ENCODE measurements at regions not wholly inside any gene's neighbourhood (a gene's known extent, or its start where the extent isn't known, plus 50 kb on each side); places are given as distances from the start of the nearest gene placed in this dataset.

DNA sequence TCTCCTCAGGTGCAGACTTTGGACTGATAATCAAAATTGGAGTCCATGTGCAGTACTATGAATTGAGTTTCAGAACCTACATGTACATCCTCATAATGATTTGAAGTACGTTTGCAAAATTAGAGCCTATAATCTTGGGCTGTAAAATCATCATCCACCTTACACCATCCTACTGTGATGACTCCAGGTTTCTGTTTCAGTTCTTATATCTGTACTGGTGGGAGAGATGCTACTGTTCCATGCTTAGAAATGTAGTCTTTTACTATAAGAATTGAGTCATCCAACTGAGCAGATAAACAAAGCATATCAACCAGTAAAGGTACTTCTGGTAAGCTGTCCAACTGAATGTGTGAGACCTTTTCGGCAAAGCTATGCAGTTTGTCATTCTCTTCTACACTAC is 586.3 kb upstream of the FAM174A start:
- H3K27ac Mint-ChIP-seq = no peak overlapping the region
- no peaks in the 10 kb centered on the region for H3K27me3 ChIP-seq (ENCODE audit: insufficient read depth, low read length)
- TF ChIP-seq, protein P1, sequence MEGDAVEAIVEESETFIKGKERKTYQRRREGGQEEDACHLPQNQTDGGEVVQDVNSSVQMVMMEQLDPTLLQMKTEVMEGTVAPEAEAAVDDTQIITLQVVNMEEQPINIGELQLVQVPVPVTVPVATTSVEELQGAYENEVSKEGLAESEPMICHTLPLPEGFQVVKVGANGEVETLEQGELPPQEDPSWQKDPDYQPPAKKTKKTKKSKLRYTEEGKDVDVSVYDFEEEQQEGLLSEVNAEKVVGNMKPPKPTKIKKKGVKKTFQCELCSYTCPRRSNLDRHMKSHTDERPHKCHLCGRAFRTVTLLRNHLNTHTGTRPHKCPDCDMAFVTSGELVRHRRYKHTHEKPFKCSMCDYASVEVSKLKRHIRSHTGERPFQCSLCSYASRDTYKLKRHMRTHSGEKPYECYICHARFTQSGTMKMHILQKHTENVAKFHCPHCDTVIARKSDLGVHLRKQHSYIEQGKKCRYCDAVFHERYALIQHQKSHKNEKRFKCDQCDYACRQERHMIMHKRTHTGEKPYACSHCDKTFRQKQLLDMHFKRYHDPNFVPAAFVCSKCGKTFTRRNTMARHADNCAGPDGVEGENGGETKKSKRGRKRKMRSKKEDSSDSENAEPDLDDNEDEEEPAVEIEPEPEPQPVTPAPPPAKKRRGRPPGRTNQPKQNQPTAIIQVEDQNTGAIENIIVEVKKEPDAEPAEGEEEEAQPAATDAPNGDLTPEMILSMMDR (conservative IDR thresholded peaks at IDR 0.05) = no peak

More for the DNA sequence above, 586.3 kb upstream of the FAM174A start:
- no peak overlapping the region for H3K56ac ChIP-seq (ENCODE audit: insufficient read length, low read depth, low read length)
- no peak overlapping the region for H2AK5ac ChIP-seq (ENCODE audit: insufficient read length, low read length)
- no peak overlapping the region for H4K5ac ChIP-seq (ENCODE audit: insufficient read length, low read depth, low read length)
- H4K91ac ChIP-seq (ENCODE audit: insufficient read length, low read depth, low read length) = no peak overlapping the region
- WGBS (ENCODE audit: extremely low coverage, insufficient read length, low lambda C conversion rate) = no CpG with 5 or more reads among the region's 2 CpGs
- H3K14ac ChIP-seq (ENCODE audit: insufficient read depth, low read length) = no peak overlapping the region
- no peaks in the 10 kb centered on the region for H3K4me1 ChIP-seq (ENCODE audit: insufficient read depth, low read length)
- Mint-ChIP-seq H3K9me3 (no peaks in the 10 kb centered on the region), H3K27me3 (ENCODE audit: low read depth) (no peaks in the 10 kb centered on the region), H3K4me1 (no peaks in the 10 kb centered on the region), H3K4me3 (no peak overlapping the region), H3K36me3 (ENCODE audit: insufficient read depth in 1 of 3, low read depth in 3 of 3) (no peaks in the 10 kb centered on the region)
- H2BK20ac ChIP-seq (ENCODE audit: low read depth, low read length, poor library complexity, severe bottlenecking) = no peak overlapping the region
- H3K23me2 ChIP-seq (ENCODE audit: insufficient read length, low read depth, low read length, poor library complexity, severe bottlenecking) = no peaks in the 10 kb centered on the region
- H3K27ac ChIP-seq (ENCODE audit: insufficient read length, low read depth, low read length) = no peak overlapping the region
- H3K9me3 ChIP-seq (ENCODE audit: control insufficient read depth, low read depth, low read length) = no peaks in the 10 kb centered on the region
- H3K4ac ChIP-seq (ENCODE audit: low read depth, low read length) = no peak overlapping the region
- no peak overlapping the region for H2BK120ac ChIP-seq (ENCODE audit: low read depth, low read length, poor library complexity, severe bottlenecking)
- no peak overlapping the region for H2BK12ac ChIP-seq (ENCODE audit: insufficient read length, low read depth, low read length)
- H3K9ac ChIP-seq (ENCODE audit: extremely low read depth, insufficient read length, low read length) = no peak overlapping the region
- no peak overlapping the region for H2AFZ ChIP-seq (ENCODE audit: low read length)
- no peak overlapping the region for H2BK15ac ChIP-seq (ENCODE audit: low read depth, low read length)
- H3K79me1 ChIP-seq (ENCODE audit: insufficient read depth, low read depth, low read length, poor library complexity, severe bottlenecking) = no peaks in the 10 kb centered on the region
- DNase-seq = no peak
- H3T11ph ChIP-seq (ENCODE audit: low read length) = no peak overlapping the region
- no peaks in the 10 kb centered on the region for H4K20me1 ChIP-seq (ENCODE audit: control insufficient read depth, insufficient read depth, insufficient read length)
- H2BK5ac ChIP-seq (ENCODE audit: insufficient read length, low read length) = no peak overlapping the region
- no peak overlapping the region for H3K4me2 ChIP-seq (ENCODE audit: insufficient read depth, insufficient read length, low read length)
- no peaks in the 10 kb centered on the region for H3K79me2 ChIP-seq (ENCODE audit: insufficient read depth, low read length)
- no peak overlapping the region for H3K23ac ChIP-seq (ENCODE audit: insufficient read length, low read depth, low read length)
- H3K18ac ChIP-seq (ENCODE audit: insufficient read length, low read depth, low read length) = no peak overlapping the region
- H4K8ac ChIP-seq (replicated peaks; ENCODE audit: insufficient read length, low read depth, low read length) = no peak overlapping the region
